ENCODE measurements at regions not wholly inside any gene's neighbourhood (a gene's known extent, or its start where the extent isn't known, plus 50 kb on each side); places are given as distances from the start of the nearest gene placed in this dataset.

DNA sequence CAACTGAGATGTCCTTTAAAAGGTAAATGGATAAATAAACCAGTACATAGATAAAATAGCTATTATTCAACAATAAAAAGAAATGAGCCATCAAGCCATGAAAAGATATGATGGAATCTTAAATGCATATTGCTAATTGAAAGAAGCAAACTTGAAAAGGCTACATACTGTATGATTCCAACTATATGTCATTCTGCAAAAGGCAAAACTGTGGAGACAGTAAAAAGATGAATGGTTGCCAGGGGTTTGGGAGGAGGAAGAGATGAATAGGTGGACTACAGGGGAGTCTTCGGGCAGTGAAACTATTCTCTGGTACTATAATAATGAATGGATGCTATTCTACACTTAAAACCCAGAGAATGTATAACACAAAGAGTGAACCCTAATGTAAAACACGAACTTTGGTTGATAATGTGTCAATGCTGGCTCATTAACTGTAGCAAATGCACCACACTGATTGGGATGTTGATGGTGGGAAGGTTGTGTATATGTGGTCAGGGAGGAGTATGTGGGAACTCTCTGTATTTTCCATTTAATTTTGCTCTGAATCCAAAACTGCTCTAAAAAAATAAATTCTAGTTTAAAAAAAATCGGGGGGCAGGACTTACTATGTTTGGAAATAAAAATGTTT, 73.7 kb upstream of the MYCN start:
- intact Hi-C loops (cut with DNase I; ENCODE audit: low total_unique reads) = no loop called here
- Histone ChIP-seq H3K27me3 (no peaks in the 10 kb centered on the region), H3K4me1 (no peaks in the 10 kb centered on the region), H3K4me3 (no peak overlapping the region), H3K9me3 (no peaks in the 10 kb centered on the region), H3K27ac (no peak overlapping the region), H3K36me3 (no peaks in the 10 kb centered on the region)
- no peak for TF ChIP-seq POLR2A (IDR thresholded peaks at IDR 0.05)
- no peak for TF ChIP-seq CTCF (IDR thresholded peaks at IDR 0.05)
- DNase-seq = no peak

GRCh38 chr2:15867194-15868171, 72.9 kb upstream of the MYCN start:
- TF ChIP-seq POLR2A (IDR thresholded peaks at IDR 0.05) (no peak), CTCF (IDR thresholded peaks at IDR 0.05) (no peak)
- Histone ChIP-seq H3K27me3 (no peaks in the 10 kb centered on the region), H3K27ac (no peak overlapping the region), H3K4me3 (no peak overlapping the region), H3K4me1 (no peaks in the 10 kb centered on the region), H3K36me3 (no peaks in the 10 kb centered on the region), H3K9me3 (no peaks in the 10 kb centered on the region)
- DNase-seq = no peak
- intact Hi-C loops (cut with DNase I; ENCODE audit: low total_unique reads) = no loop called here

- intact Hi-C loops (cut with DNase I; ENCODE audit: low total_unique reads) = no loop called here
- no peaks in the 10 kb centered on the region for H3K4me1 ChIP-seq
- no peak overlapping the region for H3K27ac ChIP-seq
- H3K4me3 ChIP-seq = no peak overlapping the region
- DNase-seq = no peak
- H3K9me3 ChIP-seq = no peaks in the 10 kb centered on the region
- H3K36me3 ChIP-seq = no peaks in the 10 kb centered on the region
- H3K27me3 ChIP-seq = no peaks in the 10 kb centered on the region
- TF ChIP-seq POLR2A (IDR thresholded peaks at IDR 0.05) (no peak), CTCF (IDR thresholded peaks at IDR 0.05) (no peak)
Measured at GRCh38 chr2:15868186-15868585, 72.2 kb upstream of the MYCN start.

GRCh38 chr2:15868704-15869103, 71.6 kb upstream of the MYCN start:
- intact Hi-C loops (cut with DNase I; ENCODE audit: low total_unique reads) = no loop called here
- H3K27me3 ChIP-seq = no peaks in the 10 kb centered on the region
- no peak overlapping the region for H3K27ac ChIP-seq
- TF ChIP-seq CTCF (IDR thresholded peaks at IDR 0.05) (no peak), POLR2A (IDR thresholded peaks at IDR 0.05) (no peak)
- H3K9me3 ChIP-seq = no peaks in the 10 kb centered on the region
- no peaks in the 10 kb centered on the region for H3K36me3 ChIP-seq
- DNase-seq = no peak
- H3K4me3 ChIP-seq = no peak overlapping the region
- H3K4me1 ChIP-seq = no peaks in the 10 kb centered on the region

- Histone ChIP-seq H3K27ac (no peak overlapping the region), H3K4me1 (no peaks in the 10 kb centered on the region), H3K36me3 (no peaks in the 10 kb centered on the region), H3K9me3 (no peaks in the 10 kb centered on the region), H3K27me3 (no peaks in the 10 kb centered on the region), H3K4me3 (no peak overlapping the region)
- TF ChIP-seq CTCF (IDR thresholded peaks at IDR 0.05) = no peak
- TF ChIP-seq POLR2A (IDR thresholded peaks at IDR 0.05) = no peak
- DNase-seq = no peak
- intact Hi-C loops (cut with DNase I; ENCODE audit: low total_unique reads) = no loop called here
Measured at GRCh38 chr2:15869396-15869795, 71.0 kb upstream of the MYCN start.

All from uterus (tissue), 3 donors.